ENCODE measurements at regions not wholly inside any gene's neighbourhood (a gene's known extent, or its start where the extent isn't known, plus 50 kb on each side); places are given as distances from the start of the nearest gene placed in this dataset.
A peak's percentile ranks its signal among the peaks of the same experiment; 100 is the strongest.
"Not testable (repeated sequence)": the region's sequence is repeated elsewhere in the genome, so short reads cannot be mapped to it uniquely, and the experiment has no call there.

GRCh38 chr6:139531148-139532115, 157.0 kb upstream of the CITED2 start:
- DNase-seq, result peak; percentile 68

- DNase-seq, result no peak
Measured at GRCh38 chr6:139530561-139530960, 156.1 kb upstream of the CITED2 start.

GRCh38 chr6:139529420-139529819, 155.0 kb upstream of the CITED2 start:
- DNase-seq, result no peak

GRCh38 chr6:139528471-139528870, 154.0 kb upstream of the CITED2 start:
- no peak for DNase-seq

GRCh38 chr6:139525415-139525814, 151.0 kb upstream of the CITED2 start:
- peak; percentile 65 for DNase-seq

- DNase-seq, result no peak
Measured at GRCh38 chr6:139523986-139524385, 149.5 kb upstream of the CITED2 start.

GRCh38 chr6:139522511-139523220, 148.2 kb upstream of the CITED2 start:
- peak; percentile 49 for DNase-seq

GRCh38 chr6:139521338-139521737, 146.9 kb upstream of the CITED2 start:
- DNase-seq, result no peak

GRCh38 chr6:139520321-139520768, 145.9 kb upstream of the CITED2 start:
- DNase-seq, result peak; percentile 43

DNA sequence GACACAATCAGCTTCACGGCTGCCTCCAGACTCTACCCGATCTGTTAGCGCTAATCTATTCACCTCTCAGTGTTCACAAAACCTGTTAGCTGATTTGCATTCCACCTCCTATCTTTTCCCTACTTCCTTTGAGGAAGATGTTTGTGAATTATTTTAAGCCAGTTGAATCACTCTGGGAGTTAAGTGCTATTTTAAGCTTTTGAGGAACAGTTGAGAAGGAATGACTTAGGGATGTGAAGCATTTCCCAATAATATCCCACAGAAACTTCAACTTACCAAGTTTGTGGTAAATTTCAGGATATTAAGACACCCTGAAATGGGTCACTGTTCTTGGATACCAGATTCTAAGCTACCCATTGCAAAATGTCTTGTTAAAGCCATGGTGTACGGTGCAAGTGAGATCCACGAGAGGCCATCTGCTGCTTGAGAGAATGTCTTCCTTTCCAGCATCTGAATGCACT, 145.2 kb upstream of the CITED2 start:
- peak; percentile 83 for DNase-seq

GRCh38 chr6:139519097-139519496, 144.6 kb upstream of the CITED2 start:
- no peak for DNase-seq

GRCh38 chr6:139518556-139519091, 144.2 kb upstream of the CITED2 start:
- no peak for DNase-seq

GRCh38 chr6:139517998-139518555, 143.6 kb upstream of the CITED2 start:
- not testable (repeated sequence) for DNase-seq

DNA sequence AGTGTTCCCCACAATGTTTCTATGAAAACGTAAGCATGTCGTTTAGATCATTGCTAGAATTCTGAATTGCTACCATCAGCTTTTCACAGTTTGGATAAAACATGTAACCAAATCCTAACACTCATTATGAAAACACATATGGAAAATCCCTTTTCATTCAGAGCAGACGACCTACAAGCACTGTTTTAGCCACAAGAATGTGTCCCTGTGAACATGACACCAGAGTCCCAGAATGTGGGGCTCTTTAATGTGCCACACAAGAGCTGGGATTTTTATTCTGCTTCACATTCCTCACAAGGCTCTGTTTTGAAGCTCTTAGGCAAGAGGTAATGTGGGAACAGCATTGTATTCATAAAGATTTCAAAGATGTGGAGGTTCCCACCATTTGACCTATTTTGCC, 141.1 kb upstream of the CITED2 start:
- DNase-seq, result peak; percentile 83

DNA sequence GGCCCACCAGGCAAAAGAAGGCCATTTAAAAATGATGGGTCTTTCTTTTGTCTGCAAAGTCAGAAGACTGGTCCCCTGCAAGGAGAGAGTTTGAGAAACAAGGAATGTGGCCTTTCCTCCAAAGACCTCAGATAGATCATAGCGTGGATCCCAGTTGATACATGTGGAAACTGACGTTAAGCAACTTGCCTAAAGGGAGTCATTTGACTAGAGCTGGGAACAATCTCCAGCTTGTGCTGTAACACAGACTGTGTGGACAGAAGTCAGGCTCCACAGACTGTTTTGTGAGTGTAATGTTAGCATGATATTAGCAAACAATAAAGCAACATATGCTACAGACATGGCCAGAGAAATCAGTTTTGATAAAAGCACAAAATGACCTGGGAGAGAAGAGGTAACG, 140.4 kb upstream of the CITED2 start:
- no peak for DNase-seq

DNA sequence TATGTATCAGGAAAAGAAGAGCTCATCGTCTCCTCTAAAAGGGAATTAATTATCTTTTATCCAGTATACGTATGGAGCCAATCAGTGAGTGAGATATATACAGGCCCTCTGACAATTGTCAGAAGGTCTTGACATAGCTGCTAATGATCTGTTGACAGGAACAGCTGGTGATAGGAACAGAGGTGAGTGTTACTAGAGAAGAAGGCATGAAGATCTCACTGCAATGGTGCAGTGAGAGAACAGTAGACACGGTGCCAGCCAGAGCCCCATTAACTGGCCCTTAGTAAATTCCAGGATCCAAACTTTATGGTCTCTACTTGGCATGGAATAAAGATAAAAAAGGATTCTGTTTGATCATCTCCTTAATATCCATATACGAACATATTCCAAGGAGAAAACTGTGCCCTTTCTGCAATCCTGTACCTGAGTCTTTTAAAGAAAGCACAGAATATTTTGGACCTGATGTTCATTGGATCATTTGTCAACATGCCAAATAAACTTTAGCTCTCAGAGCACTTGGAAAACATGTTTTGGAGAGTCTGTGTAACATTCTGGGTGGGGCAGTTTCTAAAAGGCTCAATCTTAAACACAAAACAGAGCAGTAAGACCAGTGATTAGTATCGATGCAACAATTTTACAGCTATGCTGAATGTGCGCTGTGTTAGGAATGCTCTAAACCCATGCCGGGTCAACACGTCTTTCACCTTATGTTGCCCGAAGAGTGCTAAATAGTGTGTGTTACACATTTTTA, 135.8 kb upstream of the CITED2 start:
- DNase-seq, result no peak

DNA sequence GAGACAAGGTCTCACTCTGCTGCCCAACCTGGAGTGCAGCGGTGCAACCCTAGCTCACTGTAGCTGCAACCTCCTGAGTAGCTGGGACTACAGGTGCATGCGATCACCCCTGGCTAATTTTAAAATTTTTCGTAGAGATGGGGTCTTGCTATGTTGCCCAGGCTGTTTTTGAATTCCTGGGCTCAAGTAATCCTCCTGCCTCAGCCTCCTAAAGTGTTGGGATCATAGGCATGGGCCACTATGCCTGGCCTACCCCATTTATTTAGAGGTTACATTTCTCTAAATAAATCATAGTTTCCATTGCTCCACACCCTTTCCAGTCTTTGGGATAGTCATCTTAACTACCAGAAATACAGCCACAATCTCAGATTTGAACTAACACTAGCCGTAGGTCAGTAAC, 134.7 kb upstream of the CITED2 start:
- DNase-seq, result no peak

DNA sequence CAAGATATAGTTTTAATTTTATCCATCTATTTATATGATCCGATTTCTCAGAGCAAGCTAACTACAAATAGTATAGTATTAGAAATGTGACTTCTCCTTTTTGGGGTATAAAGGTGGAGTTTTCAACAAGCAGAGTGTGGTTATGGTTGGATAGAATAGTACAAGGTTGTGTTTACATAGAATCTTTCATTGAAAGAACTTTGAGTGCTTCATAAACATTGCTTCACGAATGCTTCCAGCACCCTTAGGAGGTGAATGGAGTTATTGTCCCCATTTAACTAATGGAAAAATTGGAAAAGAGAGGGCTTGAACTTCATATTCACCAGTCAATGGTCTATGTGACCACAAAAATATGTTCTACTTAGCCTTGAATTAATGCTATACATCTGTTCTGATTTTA, 134.1 kb upstream of the CITED2 start:
- no peak for DNase-seq

DNA sequence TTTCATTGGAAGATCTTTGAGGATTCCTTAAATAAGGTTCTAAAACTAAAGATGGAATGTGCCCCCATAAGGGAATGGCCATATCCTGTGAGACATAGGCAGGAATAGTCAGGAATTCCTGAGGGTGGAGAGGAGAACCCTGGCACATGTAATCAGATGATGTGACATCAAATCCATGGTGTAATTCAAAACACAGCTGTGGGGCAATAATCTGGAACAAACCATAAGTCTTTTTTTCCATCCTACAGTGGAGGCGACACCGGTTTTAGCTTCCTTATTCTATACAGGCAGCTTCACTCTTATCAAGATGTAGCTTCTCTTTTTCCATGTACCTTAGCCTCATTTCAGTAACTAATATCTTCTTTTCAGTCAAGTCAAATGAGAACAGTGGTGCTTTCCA, 133.6 kb upstream of the CITED2 start:
- DNase-seq, result peak; percentile 47

- no peak for DNase-seq
Measured at GRCh38 chr6:139500977-139501376, 126.5 kb upstream of the CITED2 start.

GRCh38 chr6:139498715-139499114, 124.3 kb upstream of the CITED2 start:
- no peak for DNase-seq

DNA sequence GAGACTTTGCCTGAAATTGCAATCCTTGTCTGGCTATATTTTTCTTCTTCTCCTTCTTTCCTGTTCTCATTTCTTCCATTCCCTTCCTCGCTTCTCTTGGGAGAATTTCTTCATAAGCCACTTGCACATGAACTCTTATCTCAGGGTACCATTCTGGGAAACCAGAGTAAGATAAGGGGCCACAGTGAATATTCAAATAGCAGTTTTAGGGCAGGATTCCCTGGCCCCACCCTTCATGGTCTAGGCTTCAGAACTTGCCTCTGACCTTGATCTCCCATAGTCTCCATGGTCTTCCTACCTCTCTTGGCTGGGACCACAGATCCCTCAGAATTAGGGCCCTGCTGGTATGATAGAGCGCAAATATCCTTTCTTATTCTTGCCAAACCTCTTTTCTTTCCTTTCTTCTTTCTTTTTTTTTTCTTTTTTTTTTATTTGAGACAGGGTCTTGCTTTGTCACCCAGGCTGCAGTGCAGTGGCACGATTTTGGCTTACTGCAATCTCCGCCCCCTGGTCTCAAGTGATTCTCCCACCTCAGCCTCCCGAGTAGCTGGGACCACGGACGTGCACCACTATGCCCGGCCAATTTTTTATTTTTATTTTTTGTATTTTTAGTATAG, 123.0 kb upstream of the CITED2 start:
- DNase-seq, result no peak

All from fibroblast of skin of right quadriceps (primary cell).